Lower leg skin (tissue), 4 donors: ENCODE measurements at regions not wholly inside any gene's neighbourhood (a gene's known extent, or its start where the extent isn't known, plus 50 kb on each side); places are given as distances from the start of the nearest gene placed in this dataset.

Experiments
- DNase-seq, 2 donors: peaks; one replicate each; pipeline ENCODE4 v3.0.0-alpha.2; 2019; ENCODE audit warnings: low spot score in 2 of 2
- H3K4me3 ChIP-seq: fragments of 200-600 bp; sonication (generic); 2 replicates; pipeline ENCODE4 v1.5.1; 2017; ENCODE audit warnings: mild to moderate bottlenecking, low read depth; ENCODE audit not compliant: poor library complexity, severe bottlenecking
- POLR2A ChIP-seq, 2 donors: fragments of 450-650 bp; IDR thresholded peaks; one replicate each; pipeline ENCODE4 v1.6.1; 2016 to 2017; ENCODE audit warnings: antibody characterized with exemption in 2 of 2, mild to moderate bottlenecking in 1 of 2, moderate library complexity in 1 of 2
- WGBS, 2 donors: methylation state at CpG; one replicate each; pipeline ENCODE4 v1.1.5; 2018; 5-methylcytosine and 5-hydroxymethylcytosine counted together
- intact Hi-C: fragments of 100-400 bp; cut with DNase I; formaldehyde crosslinking; loops from one replicate; pipeline ENCODE4 v1.15.0; 2023; ENCODE audit warnings: low total_unique reads
- TF ChIP-seq, protein P1 (sequence below), 3 donors: fragments of 450-650 bp; IDR thresholded peaks; one replicate each; pipeline ENCODE4 v1.5.1; 2016; ENCODE audit warnings: antibody characterized with exemption in 3 of 3, mild to moderate bottlenecking in 3 of 3, moderate library complexity in 2 of 3

DNA sequence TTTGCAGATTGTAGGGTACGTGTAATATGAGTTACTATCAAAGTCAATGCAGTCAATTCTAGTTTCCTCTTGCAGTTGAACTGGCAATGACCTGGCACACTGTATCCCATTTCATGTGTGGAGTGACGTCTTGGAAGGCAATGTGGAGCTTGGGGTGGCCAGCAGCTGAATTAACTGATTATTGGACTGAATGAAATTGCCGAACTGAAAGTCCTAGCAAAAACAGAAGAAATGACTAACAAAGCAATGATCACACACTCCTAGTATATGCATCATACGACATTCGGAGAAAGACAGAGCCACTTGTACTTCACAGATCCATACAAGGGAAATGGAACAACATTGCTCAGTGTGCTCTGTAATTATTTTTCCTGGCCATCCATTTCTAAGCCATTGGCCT lies 259.1 kb upstream of the DAPK1 start:
- H3K4me3 ChIP-seq = no peak overlapping the region
- intact Hi-C loops = no loop called here
- TF ChIP-seq, protein P1, sequence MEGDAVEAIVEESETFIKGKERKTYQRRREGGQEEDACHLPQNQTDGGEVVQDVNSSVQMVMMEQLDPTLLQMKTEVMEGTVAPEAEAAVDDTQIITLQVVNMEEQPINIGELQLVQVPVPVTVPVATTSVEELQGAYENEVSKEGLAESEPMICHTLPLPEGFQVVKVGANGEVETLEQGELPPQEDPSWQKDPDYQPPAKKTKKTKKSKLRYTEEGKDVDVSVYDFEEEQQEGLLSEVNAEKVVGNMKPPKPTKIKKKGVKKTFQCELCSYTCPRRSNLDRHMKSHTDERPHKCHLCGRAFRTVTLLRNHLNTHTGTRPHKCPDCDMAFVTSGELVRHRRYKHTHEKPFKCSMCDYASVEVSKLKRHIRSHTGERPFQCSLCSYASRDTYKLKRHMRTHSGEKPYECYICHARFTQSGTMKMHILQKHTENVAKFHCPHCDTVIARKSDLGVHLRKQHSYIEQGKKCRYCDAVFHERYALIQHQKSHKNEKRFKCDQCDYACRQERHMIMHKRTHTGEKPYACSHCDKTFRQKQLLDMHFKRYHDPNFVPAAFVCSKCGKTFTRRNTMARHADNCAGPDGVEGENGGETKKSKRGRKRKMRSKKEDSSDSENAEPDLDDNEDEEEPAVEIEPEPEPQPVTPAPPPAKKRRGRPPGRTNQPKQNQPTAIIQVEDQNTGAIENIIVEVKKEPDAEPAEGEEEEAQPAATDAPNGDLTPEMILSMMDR (IDR thresholded peaks at IDR 0.05) = no peak
- no peak for TF ChIP-seq POLR2A (IDR thresholded peaks at IDR 0.05)
- DNase-seq = no peak
- 64 to 75% methylated on average over 5 of the region's 5 CpGs for WGBS, 2 donors

GRCh38 chr9:87239312-87239711 lies 258.4 kb upstream of the DAPK1 start:
- intact Hi-C loops = no loop called here
- no peak for DNase-seq
- WGBS, 2 donors = 38 to 39% methylated on average over 1 of the region's 1 CpG
- H3K4me3 ChIP-seq = no peak overlapping the region
- TF ChIP-seq POLR2A (IDR thresholded peaks at IDR 0.05) = no peak
- TF ChIP-seq, protein P1 (IDR thresholded peaks at IDR 0.05) = no peak

- H3K4me3 ChIP-seq = no peak overlapping the region
- 65 to 73% methylated on average over 2 of the region's 2 CpGs for WGBS, 2 donors
- no peak for TF ChIP-seq POLR2A (IDR thresholded peaks at IDR 0.05)
- TF ChIP-seq, protein P1 (IDR thresholded peaks at IDR 0.05) = no peak
- no peak for DNase-seq
- intact Hi-C loops = no loop called here
Observed at GRCh38 chr9:87243602-87244001, 254.1 kb upstream of the DAPK1 start.

DNA sequence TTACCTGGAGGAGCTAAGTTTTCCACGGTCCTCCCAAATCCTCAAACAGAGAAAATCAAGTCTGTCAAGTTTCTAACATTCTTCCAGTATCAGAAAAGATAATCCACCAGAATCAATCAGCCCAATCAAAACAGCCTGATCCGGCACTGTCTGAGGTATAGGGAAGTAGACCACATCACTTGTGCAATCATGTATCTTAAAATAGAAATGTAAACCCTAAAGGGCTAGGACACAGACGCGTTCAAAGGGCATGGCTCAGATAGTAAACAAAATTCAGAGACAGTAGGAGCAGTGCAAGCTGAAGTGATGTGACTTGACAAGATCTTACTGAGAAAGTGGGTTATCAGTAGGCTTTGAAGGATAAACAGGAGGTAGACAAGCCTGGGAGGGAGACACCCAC lies 252.4 kb upstream of the DAPK1 start:
- no peak for DNase-seq
- 63 to 65% methylated on average over 4 of the region's 4 CpGs for WGBS, 2 donors
- intact Hi-C loops = no loop called here
- TF ChIP-seq POLR2A (IDR thresholded peaks at IDR 0.05) = no peak
- TF ChIP-seq, protein P1 (IDR thresholded peaks at IDR 0.05) = no peak
- no peak overlapping the region for H3K4me3 ChIP-seq

GRCh38 chr9:87247097-87247496 lies 250.6 kb upstream of the DAPK1 start:
- TF ChIP-seq POLR2A (IDR thresholded peaks at IDR 0.05) = no peak
- TF ChIP-seq, protein P1 (IDR thresholded peaks at IDR 0.05) = no peak
- no peak for DNase-seq
- WGBS, 2 donors = 82 to 90% methylated on average over 5 of the region's 5 CpGs
- intact Hi-C loops = no loop called here
- H3K4me3 ChIP-seq = no peak overlapping the region

DNA sequence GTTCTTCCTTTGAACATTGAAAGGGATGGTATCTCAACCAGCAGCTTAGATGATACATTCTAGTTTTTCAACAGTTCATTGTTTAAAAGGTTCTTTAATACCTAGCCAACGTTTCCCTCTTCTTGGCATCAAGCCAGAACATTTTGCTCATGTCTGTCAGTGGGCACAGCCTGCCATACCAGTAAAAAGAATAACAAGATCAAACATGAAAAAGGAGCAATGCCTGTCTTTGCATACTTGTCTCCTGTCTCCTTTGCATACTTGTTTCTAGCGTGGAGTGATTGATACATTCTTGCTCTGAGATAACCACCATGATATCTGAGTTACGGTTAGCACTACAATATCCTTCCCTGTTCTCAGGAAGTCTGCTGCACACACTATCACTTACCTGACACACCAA lies 248.6 kb upstream of the DAPK1 start:
- no peak for TF ChIP-seq POLR2A (IDR thresholded peaks at IDR 0.05)
- TF ChIP-seq, protein P1 (IDR thresholded peaks at IDR 0.05) = no peak
- WGBS, 2 donors = 27 to 39% methylated on average over 3 of the region's 3 CpGs

More for the DNA sequence above, 248.6 kb upstream of the DAPK1 start:
- DNase-seq = peak in 1 of 2 donors; percentile 45
- H3K4me3 ChIP-seq = no peak overlapping the region
- intact Hi-C loops = no loop called here
